GM12875 (cell line): ENCODE measurements at regions not wholly inside any gene's neighbourhood (a gene's known extent, or its start where the extent isn't known, plus 50 kb on each side); places are given as distances from the start of the nearest gene placed in this dataset.

Experiments
- H3K4me3 ChIP-seq: one replicate; pipeline ENCODE4 v1.5.1; 2011; ENCODE audit warnings: low read depth, low read length, control low read depth
- TF ChIP-seq, protein P1 (sequence below): IDR thresholded peaks from 2 replicates; pipeline ENCODE4 v1.5.1; 2011; ENCODE audit warnings: low read depth, mild to moderate bottlenecking, control low read depth, inconsistent platforms, low read length, moderate library complexity, borderline replicate concordance; ENCODE audit not compliant: insufficient read depth

DNA sequence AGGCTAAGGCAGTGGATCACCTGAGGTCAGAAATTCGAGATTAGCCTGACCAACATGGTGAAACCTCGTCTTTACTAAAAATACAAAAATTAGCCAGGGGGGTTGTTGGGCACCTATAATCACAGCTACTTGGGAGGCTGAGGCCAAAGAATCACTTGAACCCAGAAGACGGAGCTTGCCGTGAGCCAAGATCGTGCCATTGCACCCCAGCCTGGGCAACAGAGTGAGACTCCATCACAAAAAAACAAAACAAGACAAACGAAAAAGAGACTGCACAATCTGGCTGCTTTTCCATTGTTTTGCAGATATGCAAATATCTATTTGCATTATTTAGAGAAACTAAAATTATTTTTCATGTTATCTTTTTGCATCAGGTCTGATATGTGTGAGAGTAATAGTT is 83.6 kb downstream of the ZNF486 start:
- no peak overlapping the region for H3K4me3 ChIP-seq
- TF ChIP-seq, protein P1, sequence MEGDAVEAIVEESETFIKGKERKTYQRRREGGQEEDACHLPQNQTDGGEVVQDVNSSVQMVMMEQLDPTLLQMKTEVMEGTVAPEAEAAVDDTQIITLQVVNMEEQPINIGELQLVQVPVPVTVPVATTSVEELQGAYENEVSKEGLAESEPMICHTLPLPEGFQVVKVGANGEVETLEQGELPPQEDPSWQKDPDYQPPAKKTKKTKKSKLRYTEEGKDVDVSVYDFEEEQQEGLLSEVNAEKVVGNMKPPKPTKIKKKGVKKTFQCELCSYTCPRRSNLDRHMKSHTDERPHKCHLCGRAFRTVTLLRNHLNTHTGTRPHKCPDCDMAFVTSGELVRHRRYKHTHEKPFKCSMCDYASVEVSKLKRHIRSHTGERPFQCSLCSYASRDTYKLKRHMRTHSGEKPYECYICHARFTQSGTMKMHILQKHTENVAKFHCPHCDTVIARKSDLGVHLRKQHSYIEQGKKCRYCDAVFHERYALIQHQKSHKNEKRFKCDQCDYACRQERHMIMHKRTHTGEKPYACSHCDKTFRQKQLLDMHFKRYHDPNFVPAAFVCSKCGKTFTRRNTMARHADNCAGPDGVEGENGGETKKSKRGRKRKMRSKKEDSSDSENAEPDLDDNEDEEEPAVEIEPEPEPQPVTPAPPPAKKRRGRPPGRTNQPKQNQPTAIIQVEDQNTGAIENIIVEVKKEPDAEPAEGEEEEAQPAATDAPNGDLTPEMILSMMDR: no peak

DNA sequence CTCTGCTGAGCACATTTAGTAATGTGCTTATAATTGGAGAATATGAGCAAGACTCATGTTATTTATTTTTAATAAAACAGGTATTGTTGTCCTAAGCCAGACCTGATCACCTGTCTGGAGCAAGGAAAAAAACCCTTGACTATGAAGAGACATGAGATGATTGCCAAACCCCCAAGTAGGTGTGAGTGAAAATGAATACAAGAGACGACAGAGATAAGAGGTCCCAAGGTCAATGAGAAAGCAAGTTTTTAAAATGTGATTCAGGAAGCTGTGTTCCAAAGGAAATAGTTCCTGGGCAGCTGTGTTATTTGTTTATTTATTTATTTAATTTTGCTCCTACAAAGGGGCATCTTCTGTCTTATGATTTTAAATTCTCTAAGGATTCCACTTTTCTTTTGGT is 83.1 kb downstream of the ZNF486 start:
- TF ChIP-seq, protein P1: no peak

More for the DNA sequence above, 83.1 kb downstream of the ZNF486 start:
- H3K4me3 ChIP-seq: no peak overlapping the region
